GM21381 (cell line): ENCODE measurements at regions not wholly inside any gene's neighbourhood (a gene's known extent, or its start where the extent isn't known, plus 50 kb on each side); places are given as distances from the start of the nearest gene placed in this dataset.
A peak's percentile ranks its signal among the peaks of the same experiment; 100 is the strongest.
"Not testable (repeated sequence)": the region's sequence is repeated elsewhere in the genome, so short reads cannot be mapped to it uniquely, and the experiment has no call there.

Experiments used
- ATAC-seq: cut with Tn5 transposase; IDR thresholded peaks from one replicate; pipeline ENCODE4 v1.9.1; 2021; ENCODE audit warnings: mild to moderate bottlenecking, moderate library complexity; ENCODE audit not compliant: unreplicated experiment

DNA sequence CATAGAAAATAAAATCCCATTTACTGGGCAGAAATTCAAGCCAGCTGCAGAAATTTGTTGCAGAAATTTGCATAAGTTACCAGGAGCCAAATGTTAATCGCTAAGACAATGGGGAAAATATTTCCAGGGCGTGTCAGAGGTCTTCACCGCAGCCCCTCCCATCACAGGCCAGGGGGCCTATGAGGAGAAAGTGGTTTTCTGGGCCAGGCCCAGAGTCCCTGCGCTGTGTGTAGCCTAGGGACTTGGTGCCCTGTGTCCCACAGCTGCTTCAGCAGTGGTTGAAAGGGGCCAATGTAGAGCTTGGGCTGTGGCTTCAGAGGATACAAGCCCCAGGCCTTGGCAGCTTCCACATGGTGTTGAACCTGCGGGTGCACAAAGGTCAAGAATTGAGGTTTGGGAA lies 278.9 kb upstream of the PCDH9 start:
- no peak for ATAC-seq

DNA sequence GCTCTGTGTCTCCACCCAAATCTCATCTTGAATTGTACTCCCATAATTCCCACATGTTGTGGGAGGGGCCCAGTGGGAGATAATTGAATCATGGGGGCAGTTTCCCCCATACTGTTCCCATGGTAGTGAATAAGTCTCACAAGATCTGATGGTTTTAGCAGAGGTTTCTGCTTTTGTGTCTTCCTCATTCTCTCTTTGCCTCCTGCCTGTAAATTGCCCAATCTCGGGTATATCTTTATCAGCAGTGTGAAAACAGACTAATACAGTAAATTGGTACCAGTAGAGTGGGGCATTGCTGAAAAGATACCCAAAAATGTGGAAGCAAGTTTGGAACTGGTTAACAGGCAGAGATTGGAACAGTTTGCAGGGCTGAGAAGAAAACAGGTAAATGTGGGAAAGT lies 278.1 kb upstream of the PCDH9 start:
- not testable (repeated sequence) for ATAC-seq

GRCh38 chr13:67506407-67506806 lies 276.3 kb upstream of the PCDH9 start:
- no peak for ATAC-seq

- ATAC-seq = no peak
These were observed 275.2 kb upstream of the PCDH9 start for GRCh38 chr13:67505376-67505775.

DNA sequence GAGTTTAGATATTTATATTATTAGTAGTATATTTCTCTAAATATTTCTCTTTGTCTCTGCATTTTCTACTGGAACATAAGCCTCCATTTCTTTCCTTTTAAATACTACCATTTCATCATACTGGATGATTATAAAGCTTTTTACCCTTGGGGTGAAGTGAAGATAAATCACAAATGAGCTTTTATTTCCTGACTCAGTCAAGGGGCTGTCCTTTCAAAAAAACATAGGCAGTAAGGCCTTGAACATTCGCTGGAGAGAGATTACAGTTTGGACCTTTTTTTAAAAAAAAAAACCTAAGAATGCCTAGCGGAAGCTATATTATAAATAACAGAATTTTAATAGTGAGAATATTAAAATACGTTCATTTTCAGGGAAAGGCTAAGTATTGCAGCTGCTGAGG lies 268.8 kb upstream of the PCDH9 start:
- ATAC-seq = no peak

DNA sequence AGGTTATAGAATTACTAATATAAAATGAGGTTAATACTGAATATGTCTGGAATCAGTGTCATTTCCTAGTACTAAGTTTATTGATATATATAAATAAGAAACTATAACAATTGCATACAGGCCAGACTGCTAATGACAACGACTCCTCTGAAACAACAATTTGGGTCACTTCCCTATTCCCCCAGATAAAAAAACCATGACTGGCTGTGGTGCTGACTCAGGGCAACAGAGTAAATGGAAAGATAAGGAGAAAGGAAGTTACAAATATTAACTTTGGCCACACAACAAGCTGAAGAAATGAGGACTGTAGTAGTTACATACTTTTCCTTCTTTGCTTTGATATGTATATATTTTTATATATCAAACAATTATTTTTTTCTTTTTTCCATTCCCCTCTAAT lies 263.7 kb upstream of the PCDH9 start:
- no peak for ATAC-seq

- no peak for ATAC-seq
These were observed 258.9 kb upstream of the PCDH9 start for GRCh38 chr13:67489016-67489415.

- no peak for ATAC-seq
These were observed 251.3 kb upstream of the PCDH9 start for GRCh38 chr13:67481445-67481844.

GRCh38 chr13:67474115-67474514 lies 244.0 kb upstream of the PCDH9 start:
- no peak for ATAC-seq

DNA sequence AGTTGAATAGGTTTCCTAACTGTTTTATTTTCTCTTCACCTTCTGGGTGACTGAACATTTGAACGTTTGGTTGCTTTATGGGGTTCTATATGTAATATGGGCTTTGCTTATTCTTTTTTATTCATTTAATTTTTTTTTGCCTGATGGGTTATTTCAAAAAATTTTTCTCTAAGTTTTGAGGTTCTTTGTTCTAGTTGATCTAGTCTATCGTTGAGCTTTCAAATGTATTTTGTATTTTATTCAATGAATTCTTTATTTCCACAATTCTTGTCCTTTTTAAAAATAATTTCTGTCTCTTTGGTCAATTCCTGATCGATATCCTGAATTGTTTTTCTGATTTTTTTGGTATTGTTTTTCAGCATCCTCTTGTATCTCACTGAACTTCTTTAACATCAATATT lies 239.5 kb upstream of the PCDH9 start:
- ATAC-seq = no peak

DNA sequence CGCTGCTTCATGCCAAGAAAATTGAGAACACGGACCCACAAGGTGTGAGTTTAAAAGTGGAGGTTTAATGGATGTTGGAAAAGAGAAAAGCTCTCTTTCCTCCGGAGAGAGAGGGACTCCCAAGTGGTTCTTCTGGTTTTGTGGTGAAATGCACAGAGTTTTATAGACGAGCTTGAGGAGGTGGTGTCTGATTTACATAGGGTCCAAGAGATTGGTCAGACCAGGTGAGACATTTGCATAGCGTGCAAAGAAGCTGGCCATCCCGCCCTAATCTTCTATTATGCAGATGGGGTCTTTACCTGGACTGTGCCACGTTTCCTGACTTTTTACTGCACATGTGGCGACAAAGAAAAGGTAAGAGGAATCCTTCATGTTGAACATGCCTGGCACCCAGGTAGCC lies 236.4 kb upstream of the PCDH9 start:
- ATAC-seq = no peak

DNA sequence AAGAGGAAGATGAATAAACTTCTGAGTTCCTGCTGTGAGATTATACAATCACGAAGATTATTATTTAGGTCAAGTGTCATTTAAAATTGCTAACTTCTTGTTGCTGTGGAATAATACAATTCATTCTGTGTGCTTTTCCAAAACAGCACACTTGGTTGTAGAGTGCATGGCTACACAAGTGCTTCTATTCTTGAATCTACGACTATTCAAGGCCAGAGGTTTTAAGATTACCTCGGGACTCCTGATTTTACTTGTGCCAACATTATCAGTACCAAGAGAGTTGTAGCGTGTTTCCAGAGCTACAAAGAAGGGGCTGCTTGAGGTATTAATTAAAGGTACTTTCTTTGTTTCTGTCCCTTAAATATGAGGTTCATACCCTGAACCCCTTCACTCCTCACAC lies 234.0 kb upstream of the PCDH9 start:
- ATAC-seq = no peak

DNA sequence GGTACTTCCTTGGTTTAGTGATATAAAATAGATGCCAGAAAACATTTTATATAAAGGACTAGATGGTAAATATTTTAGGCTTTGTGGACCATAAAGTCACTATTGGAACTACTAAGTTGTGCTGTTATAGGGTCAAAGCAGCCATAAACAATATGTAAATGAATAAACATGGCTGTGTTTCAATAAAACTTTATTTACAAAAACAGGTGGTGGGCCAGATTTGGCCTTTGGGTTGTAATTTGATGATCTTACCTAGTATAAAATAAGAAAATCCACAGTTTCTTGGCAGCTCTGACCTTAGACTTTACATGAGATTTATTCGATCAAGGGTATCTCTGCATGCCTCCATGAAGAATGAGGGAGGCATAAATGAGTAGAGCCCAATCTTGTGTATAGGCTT lies 232.0 kb upstream of the PCDH9 start:
- ATAC-seq = no peak

DNA sequence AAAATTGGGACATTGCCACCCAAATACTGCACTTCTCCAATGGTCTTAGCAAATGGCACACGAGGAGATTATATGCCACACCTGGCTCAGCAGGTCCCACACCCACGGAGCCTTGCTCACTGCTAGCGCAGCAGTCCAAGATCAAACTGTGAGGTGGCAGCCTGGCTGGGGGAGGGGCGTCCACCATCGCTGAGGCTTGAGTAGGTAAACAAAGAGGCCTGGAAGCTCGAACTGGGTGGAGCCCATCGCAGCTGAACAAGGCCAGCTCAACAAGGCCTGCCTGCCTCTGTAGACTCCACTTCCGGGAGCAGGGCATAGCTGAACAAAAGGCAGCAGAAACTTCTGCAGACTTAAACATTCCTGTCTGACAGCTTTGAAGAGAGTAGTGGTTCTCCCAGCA lies 222.4 kb upstream of the PCDH9 start:
- not testable (repeated sequence) for ATAC-seq

GRCh38 chr13:67445436-67445835 lies 215.3 kb upstream of the PCDH9 start:
- no peak for ATAC-seq

- ATAC-seq = no peak
These were observed 213.8 kb upstream of the PCDH9 start for GRCh38 chr13:67443923-67444322.

DNA sequence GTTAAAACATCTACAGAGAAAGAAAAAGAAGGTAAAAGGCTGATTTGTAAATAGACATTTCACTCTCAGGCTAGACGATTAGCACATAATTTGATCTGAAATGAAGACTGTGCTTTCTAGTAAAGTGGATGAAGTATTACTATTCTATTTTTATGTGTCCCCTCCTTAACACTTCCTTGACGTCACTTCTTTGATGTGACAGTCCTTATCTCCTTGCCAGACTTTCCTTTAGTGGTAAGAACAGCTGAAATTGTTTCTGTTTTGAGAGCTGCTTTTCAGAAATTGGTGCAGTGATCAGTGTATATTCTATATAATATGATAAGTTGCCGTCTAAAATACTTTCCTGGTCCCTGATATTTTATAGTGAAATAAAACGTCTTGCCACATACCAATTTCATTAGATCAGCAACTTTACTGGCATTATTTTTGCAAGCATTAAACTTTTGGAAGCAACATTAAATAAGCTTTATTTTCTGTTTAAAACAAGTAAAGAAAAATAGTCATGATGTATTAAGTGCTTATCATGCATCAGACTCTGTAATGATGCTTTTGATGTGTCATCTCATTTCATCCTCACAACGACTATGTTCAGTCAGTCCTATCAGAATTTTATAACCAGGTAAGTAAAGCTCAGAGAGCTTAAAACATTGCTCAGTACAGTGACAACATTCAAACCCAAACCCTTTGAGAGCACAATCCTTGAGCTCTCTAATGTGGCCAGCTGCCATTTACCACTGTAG lies 210.3 kb upstream of the PCDH9 start:
- ATAC-seq = no peak

- ATAC-seq = no peak
These were observed 209.2 kb upstream of the PCDH9 start for GRCh38 chr13:67439365-67439764.

DNA sequence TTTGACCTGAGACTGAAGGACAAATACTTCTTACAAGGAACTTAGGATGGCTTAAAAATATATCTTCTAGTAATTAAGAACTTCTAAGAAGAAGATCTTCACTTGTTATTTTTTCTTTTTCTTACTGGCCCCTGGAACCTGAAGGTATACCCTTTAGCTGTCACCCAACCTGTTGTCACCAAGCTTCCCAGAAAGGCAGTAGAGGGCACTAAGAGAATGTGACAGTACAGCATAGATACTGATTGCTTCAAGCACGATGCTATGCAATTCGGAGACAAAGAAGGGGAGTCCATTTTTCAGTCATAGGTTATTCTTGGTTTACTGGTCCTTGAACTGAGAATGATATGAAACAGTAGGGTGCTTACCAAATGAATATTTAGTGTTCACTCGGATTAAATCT lies 208.3 kb upstream of the PCDH9 start:
- ATAC-seq = no peak

DNA sequence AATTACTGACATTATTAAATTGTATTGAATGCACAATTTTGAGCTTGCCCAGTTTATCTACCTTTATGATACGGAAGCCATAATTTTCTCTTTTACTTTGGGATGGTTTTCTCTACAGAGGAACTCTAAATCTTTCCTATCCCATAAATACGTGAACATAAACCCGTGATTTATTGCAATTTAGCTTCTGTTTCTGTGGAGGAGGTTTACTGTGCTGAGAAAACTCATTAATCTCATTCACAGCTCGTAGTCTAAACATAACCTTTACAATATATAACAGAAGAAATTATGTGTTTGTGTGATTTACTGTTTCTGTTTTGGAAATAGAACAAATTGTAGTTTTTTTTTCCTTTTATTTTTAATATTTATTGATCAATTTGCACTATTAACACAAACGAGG lies 207.1 kb upstream of the PCDH9 start:
- ATAC-seq = no peak

GRCh38 chr13:67421475-67421874 lies 191.3 kb upstream of the PCDH9 start:
- ATAC-seq = no peak

DNA sequence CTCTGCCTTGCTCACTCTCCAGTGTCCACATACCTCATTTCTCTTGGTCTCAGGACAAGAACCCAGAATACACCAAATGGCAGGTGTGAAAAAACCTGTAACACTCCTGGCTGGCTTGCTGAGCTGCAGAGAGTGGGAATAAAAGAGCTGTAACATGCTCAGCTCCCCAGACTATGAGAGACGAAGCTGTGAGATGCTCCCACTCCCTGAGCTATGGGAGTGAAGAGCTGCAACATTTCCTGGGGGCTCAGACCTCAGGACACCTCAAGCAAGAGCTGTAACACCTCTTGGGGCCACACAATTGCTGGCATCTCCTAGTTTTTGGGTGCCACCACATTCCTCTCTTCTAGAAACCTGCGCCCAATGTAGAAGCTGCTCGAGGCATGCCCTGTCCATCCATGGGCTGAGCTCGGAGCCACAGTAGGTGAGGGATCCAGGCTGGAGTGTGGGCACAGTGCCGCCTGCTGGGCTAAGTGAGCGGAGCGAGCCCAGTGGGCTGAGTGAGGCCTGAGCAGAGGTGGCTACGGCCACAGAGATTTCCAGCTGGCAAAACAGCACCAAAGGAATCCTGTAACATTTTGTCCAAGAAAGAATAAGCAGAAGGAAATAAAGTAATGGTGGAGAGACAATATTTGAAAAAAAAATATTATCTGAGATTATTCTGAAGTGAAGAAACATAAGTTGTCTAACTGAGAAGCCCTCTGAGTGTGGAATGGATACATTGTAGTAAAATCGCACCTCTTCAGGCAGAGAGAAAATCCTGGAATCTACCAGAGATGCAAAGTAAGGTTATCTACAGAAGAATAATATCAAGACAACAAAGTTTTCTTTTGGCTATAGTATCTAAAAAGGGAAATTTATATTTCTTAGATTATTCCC lies 186.2 kb upstream of the PCDH9 start:
- ATAC-seq = peak; percentile 84
